K562 (cell line): ENCODE measurements at regions not wholly inside any gene's neighbourhood (a gene's known extent, or its start where the extent isn't known, plus 50 kb on each side); places are given as distances from the start of the nearest gene placed in this dataset.

Source experiments
- ATAC-seq: fragments of 200-7000 bp; cut with Tn5 transposase; 3 replicates; pipeline ENCODE4 v1.9.1; 2020; ENCODE audit warnings: moderate library complexity
- BruUV-seq: library from RNA; stranded (reverse); fragments of 400-500 nt; replicated peaks from 2 replicates; lab custom pipeline; 2021; lab: Mats Ljungman, UMichigan
- CTCF ChIA-PET: fragments of 300-600 bp; formaldehyde crosslinking; extraction: SDS; loops from one replicate; lab custom pipeline; 2021; ENCODE audit warnings: low intra/inter-chr PET ratio; lab: Yijun Ruan, JAX
- POLR2A ChIA-PET: fragments of 300-600, 350-650 bp; sonication (Branson Sonifier 250); formaldehyde crosslinking; extraction: SDS; loops from one replicate; lab custom pipeline; 2021; ENCODE audit warnings: antibody characterized with exemption, inconsistent platforms; lab: Yijun Ruan, JAX
- DNase-seq, 4 experiments: peaks; one replicate each; pipeline versions ENCODE4 v3.0.0 to v3.0.0-alpha.2; 2011 to 2018; ENCODE audit warnings: low spot score in 3 of 4, mixed read lengths in 3 of 4; ENCODE audit errors: extremely low read depth in 1 of 4
- FAIRE-seq: peaks from 2 replicates; lab custom pipeline; 2011; peaks lifted over from hg19 to GRCh38; lab: Jason Lieb, UNC
- H2AFZ ChIP-seq: 2 replicates; pipeline ENCODE4 v1.6.0; 2011; ENCODE audit warnings: low read depth, low read length, control low read depth, inconsistent platforms
- H3K27ac ChIP-seq: fragments of 200-600 bp; 3 replicates; pipeline ENCODE4 v1.8.0; 2011; ENCODE audit warnings: low read depth, mild to moderate bottlenecking, control low read depth, inconsistent platforms, low read length, moderate library complexity, mixed read lengths; ENCODE audit errors: extremely low read depth
- H3K27me3 ChIP-seq, 2 experiments: fragments of 300-600 bp in 1 of 2; 2 replicates in 1 of 2; 3 replicates in 1 of 2; pipeline versions ENCODE4 v1.6.0 to v1.8.0; 2011; ENCODE audit warnings: inconsistent platforms in 2 of 2, low read length in 2 of 2, mild to moderate bottlenecking in 1 of 2, mixed read lengths in 1 of 2, moderate library complexity in 1 of 2; ENCODE audit not compliant: control insufficient read depth in 2 of 2, insufficient read depth in 2 of 2
- H3K36me3 ChIP-seq: fragments of 300-600 bp; 3 replicates; pipeline ENCODE4 v1.8.0; 2011; ENCODE audit warnings: mild to moderate bottlenecking, low read length, inconsistent platforms; ENCODE audit not compliant: control insufficient read depth, insufficient read depth
- H3K4me1 ChIP-seq, 2 experiments: fragments of 200-600 bp in 1 of 2; replicated peaks in 1 of 2; 2 replicates in 1 of 2; 3 replicates in 1 of 2; pipeline versions ENCODE4 v1.5.1 to v1.8.0; 2011; ENCODE audit warnings: inconsistent platforms in 2 of 2, low read length in 2 of 2, mild to moderate bottlenecking in 1 of 2, mixed read lengths in 1 of 2, moderate library complexity in 1 of 2; ENCODE audit not compliant: control insufficient read depth in 2 of 2, insufficient read depth in 2 of 2
- H3K4me2 ChIP-seq: 2 replicates; pipeline ENCODE4 v1.6.1; 2011; ENCODE audit warnings: low read length, control low read depth, inconsistent platforms, mixed read lengths; ENCODE audit not compliant: insufficient read depth
- H3K4me3 ChIP-seq: fragments of 200-600 bp; sonication (generic), shearing (Covaris generic); 2 replicates; pipeline ENCODE4 v1.5.1; 2016; ENCODE audit warnings: control low read depth, inconsistent platforms
- H3K79me2 ChIP-seq: fragments of 200-600 bp; 3 replicates; pipeline ENCODE4 v1.8.0; 2011; ENCODE audit warnings: low read length, inconsistent platforms; ENCODE audit not compliant: control insufficient read depth, insufficient read depth
- H3K9ac ChIP-seq, 2 experiments: 2 replicates each; pipeline versions ENCODE4 v1.6.0 to v1.6.1; 2011; ENCODE audit warnings: low read depth in 2 of 2, low read length in 2 of 2, control low read depth in 1 of 2, inconsistent platforms in 1 of 2, mild to moderate bottlenecking in 1 of 2, mixed read lengths in 1 of 2; ENCODE audit not compliant: insufficient read depth in 1 of 2
- H3K9me1 ChIP-seq: one replicate; pipeline ENCODE4 v1.6.0; 2011; ENCODE audit warnings: inconsistent platforms, mild to moderate bottlenecking, low read length, moderate library complexity; ENCODE audit not compliant: control insufficient read depth, insufficient read depth
- H3K9me3 ChIP-seq: replicated peaks from 2 replicates; pipeline ENCODE4 v1.5.1; 2011; ENCODE audit warnings: low read depth, low read length, inconsistent platforms; ENCODE audit not compliant: control insufficient read depth, insufficient read depth
- H4K20me1 ChIP-seq: replicated peaks from 2 replicates; pipeline ENCODE4 v1.6.1; 2011; ENCODE audit warnings: low read length, inconsistent platforms, mixed read lengths; ENCODE audit not compliant: control insufficient read depth, insufficient read depth
- BRD4 ChIP-seq: fragments of 200-600 bp; sonication (generic); IDR thresholded peaks from 2 replicates; pipeline ENCODE4 v1.6.1; 2017; ENCODE audit warnings: inconsistent platforms
- EP400 ChIP-seq: fragments of 450-650 bp; IDR thresholded peaks from 2 replicates; pipeline ENCODE4 v1.6.1; 2017; ENCODE audit warnings: antibody characterized with exemption, mild to moderate bottlenecking, moderate library complexity
- MXI1 ChIP-seq: IDR thresholded peaks from 2 replicates; pipeline ENCODE4 v1.6.1; 2011; ENCODE audit warnings: low read depth, mild to moderate bottlenecking, improper control_type of control experiment, low read length
- PCBP2 ChIP-seq: fragments of 200-400 bp; formaldehyde crosslinking; IDR thresholded peaks from 2 replicates; pipeline ENCODE4 v1.6.1; 2018; ENCODE audit warnings: low read length, low read depth, mild to moderate bottlenecking, moderate library complexity; ENCODE audit not compliant: poor library complexity, severe bottlenecking
- RERE ChIP-seq: sonication (generic); formaldehyde crosslinking; IDR thresholded peaks from 2 replicates; pipeline ENCODE4 v1.8.0; 2023; ENCODE audit warnings: missing genetic modification reagents, mild to moderate bottlenecking, borderline replicate concordance
- STAG1 ChIP-seq: sonication (generic); formaldehyde crosslinking; IDR thresholded peaks from 2 replicates; pipeline ENCODE4 v1.5.0; 2020; ENCODE audit warnings: missing genetic modification reagents, borderline replicate concordance
- USF2 ChIP-seq: sonication (generic); formaldehyde crosslinking; IDR thresholded peaks from 2 replicates; pipeline ENCODE4 v1.5.0; 2020; ENCODE audit warnings: missing genetic modification reagents
- ZNF785 ChIP-seq: fragments of 250-450 bp; sonication (Bioruptor Pico); IDR thresholded peaks from 2 replicates; pipeline ENCODE4 v1.4.0; 2020; ENCODE audit warnings: mild to moderate bottlenecking
- WGBS: fragments of 100-300 bp; shearing (Covaris generic); methylation state at CpG from one replicate; pipeline ENCODE4 v1.1.6; 2016; ENCODE audit warnings: low coverage, mixed read lengths; ENCODE audit not compliant: insufficient coverage; ENCODE audit errors: missing lambda C conversion rate; 5-methylcytosine and 5-hydroxymethylcytosine counted together
- in situ Hi-C: fragments of 300-500 bp; cut with MboI; formaldehyde crosslinking; loops from 4 replicates; pipeline ENCODE4 v1.15.0; 2018; ENCODE audit warnings: inconsistent platforms, mixed read lengths
- intact Hi-C: fragments of 100-400 bp; cut with micrococcal nuclease; formaldehyde crosslinking; loops from 2 replicates; pipeline ENCODE4 v1.14.2; 2022

GRCh38 chr4:27986476-27986875, 1125.8 kb downstream of the STIM2 start:
- H4K20me1 ChIP-seq = no peaks in the 10 kb centered on the region
- H3K9me3 ChIP-seq = no peaks in the 10 kb centered on the region
- H3K79me2 ChIP-seq = no peaks in the 10 kb centered on the region
- H3K9me1 ChIP-seq = no peaks in the 10 kb centered on the region
- H3K4me3 ChIP-seq = no peak overlapping the region
- in situ Hi-C loops (no loop called here), intact Hi-C loops (no loop called here)
- 0% methylated on average over 1 of the region's 1 CpG for WGBS
- CTCF ChIA-PET = no interaction called here
- FAIRE-seq = no peak
- H3K36me3 ChIP-seq = no peaks in the 10 kb centered on the region
- H3K4me1 ChIP-seq = no peaks in the 10 kb centered on the region
- H3K9ac ChIP-seq = no peak overlapping the region
- no peak overlapping the region for H3K27ac ChIP-seq
- TF ChIP-seq USF2 (CRISPR knock-in tag) (no peak), BRD4 (no peak), EP400 (no peak), MXI1 (no peak), STAG1 (CRISPR knock-in tag) (no peak), ZNF785 (CRISPR knock-in tag) (no peak), PCBP2 (no peak), RERE (CRISPR knock-in tag) (no peak)
- no peak overlapping the region for H2AFZ ChIP-seq
- DNase-seq = no peak
- no peaks in the 10 kb centered on the region for H3K27me3 ChIP-seq
- H3K4me2 ChIP-seq = no peak overlapping the region
- no peak for ATAC-seq
- POLR2A ChIA-PET = no interaction called here
- no TSS peak for BruUV-seq
